GM18951 (cell line): ENCODE measurements at regions not wholly inside any gene's neighbourhood (a gene's known extent, or its start where the extent isn't known, plus 50 kb on each side); places are given as distances from the start of the nearest gene placed in this dataset.

Experiments
- POLR2A ChIP-seq: IDR thresholded peaks from 4 replicates; pipeline ENCODE4 v1.6.1; 2011; ENCODE audit warnings: mild to moderate bottlenecking; ENCODE audit not compliant: insufficient read length, insufficient read depth; ENCODE audit errors: extremely low read depth
- in situ Hi-C: fragments of 300-500 bp; cut with MboI; formaldehyde crosslinking; loops from one replicate; pipeline ENCODE4 v1.12.0; 2022; ENCODE audit warnings: low sequenced_read_pairs, mixed read lengths, inconsistent platforms; ENCODE audit not compliant: unreplicated experiment

DNA sequence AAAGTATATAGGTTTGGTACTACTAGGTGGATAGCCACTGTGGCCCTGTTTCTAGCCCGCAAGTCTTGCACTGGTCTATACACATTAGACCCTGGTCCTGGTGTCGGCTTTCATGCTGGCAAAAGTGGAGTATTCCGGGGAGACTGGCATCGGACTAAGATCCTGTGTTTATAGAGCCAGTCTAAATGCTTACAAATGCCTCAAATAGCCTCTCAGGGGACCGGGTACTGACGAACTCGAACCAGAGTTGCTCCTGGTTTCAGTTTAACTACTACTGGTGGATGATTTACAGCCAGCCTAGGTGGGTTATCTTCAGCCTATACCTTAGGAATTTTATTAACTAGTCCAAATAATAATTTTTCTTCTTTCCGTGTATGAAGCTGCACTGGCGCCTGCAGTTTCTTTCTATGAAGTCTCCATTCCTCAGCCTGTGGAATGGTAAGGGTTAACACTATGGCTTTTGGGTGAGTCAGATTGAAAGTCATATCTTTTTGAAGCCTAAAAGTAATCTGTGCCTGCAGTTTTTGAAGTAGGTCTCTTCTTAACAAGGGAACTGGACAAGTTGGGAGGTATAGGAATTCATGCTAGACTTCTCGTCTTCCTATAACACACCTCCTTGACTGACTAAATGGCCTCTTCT is 51.3 kb downstream of the OR10H4 start:
- in situ Hi-C loops = no loop called here
- no peak for TF ChIP-seq POLR2A

DNA sequence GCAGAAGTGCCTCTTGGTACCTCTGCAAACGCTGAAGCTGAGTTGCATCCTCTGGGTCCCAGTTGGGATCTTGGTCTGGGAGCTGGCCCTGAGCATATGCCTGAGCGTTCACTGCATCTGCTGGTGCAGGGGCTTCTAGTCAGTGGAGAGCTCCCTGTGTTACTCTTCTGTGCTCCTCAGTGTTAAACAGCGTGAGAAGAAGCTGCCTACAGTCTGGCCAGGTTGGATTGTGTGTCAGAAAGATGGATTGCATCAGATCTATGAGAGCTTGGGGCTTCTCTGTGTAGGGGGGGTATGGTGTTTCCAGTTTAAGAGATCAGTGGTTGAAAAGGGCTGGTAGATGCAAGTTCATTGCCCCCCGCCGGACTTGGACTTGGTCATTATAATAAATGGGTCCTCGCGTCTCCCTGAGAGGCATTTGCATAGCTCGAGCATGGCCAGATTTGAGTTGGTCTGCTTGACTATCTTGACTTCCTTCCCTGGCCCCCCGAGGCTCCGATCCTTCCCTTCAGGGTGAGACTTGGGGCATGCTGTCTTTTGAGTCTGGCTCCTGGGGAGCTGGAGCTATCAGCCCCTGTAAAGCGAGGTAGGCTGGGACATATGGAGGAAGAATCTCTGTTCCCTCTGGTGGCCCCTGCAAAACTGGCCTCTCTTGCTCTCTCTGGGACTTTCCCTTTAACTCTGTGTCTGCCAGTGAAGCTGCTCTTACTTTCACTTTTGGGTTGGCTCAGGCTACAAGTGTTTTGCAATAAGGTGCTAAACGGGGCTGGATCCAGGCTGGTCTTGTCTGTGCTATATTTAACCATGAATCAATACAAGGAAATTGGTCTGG is 52.9 kb downstream of the OR10H4 start:
- TF ChIP-seq POLR2A = peak; percentile 27
- in situ Hi-C loops = no loop called here

DNA sequence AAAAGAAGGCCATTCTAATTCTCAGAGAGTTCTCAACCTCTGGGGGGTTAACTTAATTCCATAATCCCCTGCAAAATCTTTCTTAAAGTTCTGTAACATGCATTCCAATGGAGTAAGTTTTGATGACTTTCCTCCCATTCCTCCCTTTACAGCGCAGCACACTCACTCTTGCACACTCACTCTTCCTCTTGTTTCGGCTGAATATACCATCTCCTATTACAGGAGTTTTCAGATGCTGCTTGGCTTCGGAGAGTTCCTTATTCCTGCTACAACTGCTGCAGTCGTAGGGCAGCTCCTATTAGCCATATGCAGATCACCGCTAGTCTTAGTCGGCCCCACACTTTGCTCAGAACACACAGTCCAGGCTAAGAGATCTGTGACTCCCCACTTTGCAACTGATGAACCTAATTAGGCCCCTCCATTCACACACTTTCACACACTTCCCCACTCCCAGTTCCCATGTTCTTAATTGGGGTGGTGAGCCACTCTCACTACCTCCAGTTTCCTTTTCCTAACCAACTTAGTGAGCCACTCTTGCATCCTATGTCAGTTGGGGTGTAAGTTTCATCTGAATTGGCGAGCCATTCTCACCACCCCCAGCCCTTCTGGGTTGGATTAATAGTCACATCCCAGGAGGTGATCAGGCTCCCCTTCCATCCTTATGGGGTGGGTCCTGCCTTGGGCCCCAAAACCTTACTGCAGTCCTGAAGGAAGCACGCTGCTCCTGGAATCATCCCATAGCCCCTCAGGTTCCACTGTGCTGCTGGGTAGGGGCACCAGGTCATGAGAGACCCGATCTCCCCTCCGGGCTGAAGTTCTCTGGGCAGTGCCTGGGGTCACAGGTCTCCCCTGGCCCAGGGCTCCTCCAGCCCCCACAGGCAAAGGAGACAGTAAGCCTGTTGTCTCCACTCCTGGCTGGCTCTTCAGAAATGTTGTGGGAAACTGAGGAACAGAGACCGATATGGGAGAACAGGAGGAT is 53.9 kb downstream of the OR10H4 start:
- in situ Hi-C loops = no loop called here
- no peak for TF ChIP-seq POLR2A

GRCh38 chr19:16003391-16003790 is 54.6 kb downstream of the OR10H4 start:
- in situ Hi-C loops = no loop called here
- no peak for TF ChIP-seq POLR2A

DNA sequence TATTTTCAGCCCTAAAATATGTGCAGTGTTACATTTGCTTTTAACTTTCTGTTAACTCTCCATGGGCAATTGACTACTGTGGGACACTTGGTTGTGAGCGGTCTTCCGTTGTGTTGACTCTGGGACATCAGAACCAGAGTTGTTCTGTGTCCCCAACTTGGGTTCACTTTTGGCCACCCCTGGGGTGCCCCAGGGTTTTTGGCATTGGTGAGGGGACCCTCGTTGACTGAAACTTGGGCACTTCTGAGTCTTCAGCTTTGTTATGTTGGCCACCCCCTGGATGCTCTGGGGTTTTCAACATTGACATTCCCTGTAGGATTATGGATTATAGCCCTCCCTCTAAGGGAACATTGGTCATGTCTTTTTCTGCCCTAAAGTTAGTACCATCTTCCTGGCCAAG is 57.1 kb downstream of the OR10H4 start:
- TF ChIP-seq POLR2A = no peak
- in situ Hi-C loops = no loop called here

GRCh38 chr19:16012552-16012951 is 63.7 kb upstream of the TPM4 start:
- in situ Hi-C loops = no loop called here
- no peak for TF ChIP-seq POLR2A

- no peak for TF ChIP-seq POLR2A
- in situ Hi-C loops = no loop called here
These were observed 63.0 kb upstream of the TPM4 start for GRCh38 chr19:16013181-16013850.

DNA sequence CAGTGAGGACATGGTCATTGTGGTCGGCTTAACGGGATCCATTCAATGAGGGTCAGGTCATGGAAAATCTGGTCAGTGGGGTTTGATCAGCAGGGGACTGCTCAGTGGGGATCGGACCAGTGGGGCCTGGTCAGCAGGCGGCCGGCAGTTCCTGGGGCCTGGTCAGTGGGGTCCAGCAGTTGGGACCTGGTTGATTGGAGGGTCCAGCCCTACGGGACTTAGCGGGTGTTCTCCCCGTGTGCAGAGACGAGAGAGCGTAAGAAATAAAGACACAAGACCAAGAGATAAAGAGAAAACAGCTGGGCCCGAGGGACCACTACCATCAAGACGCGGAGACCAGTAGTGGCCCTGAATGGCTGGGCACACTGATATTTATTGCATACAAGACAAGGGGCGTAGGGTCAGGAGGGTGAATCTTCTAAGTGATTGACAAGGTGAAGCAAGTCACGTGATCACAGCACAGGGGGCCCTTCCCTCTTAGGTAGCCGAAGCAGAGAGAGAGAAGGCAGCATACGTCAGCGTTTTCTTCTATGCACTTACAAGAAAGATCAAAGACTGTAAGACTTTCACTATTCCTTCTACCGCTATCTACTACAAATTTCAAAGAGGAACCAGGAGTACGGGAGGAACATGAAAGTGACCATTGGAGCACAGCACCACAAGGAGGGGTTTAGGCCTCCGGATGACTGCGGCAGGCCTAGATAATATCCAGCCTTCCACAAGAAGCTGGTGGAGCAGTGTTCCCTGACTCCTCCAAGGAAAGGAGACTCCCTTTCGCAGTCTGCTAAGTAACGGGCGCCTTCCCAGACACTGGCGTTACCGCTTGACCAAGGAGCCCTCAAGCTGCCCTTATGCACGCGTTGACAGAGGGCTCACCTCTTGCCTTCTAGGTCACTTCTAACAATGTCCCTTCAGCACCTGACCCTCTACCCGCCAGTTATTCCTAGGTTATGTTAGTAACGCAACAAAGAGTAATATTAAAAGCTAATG is 62.1 kb upstream of the TPM4 start:
- TF ChIP-seq POLR2A = no peak
- in situ Hi-C loops = no loop called here

GRCh38 chr19:16014923-16015804 is 61.1 kb upstream of the TPM4 start:
- no peak for TF ChIP-seq POLR2A
- in situ Hi-C loops = no loop called here

GRCh38 chr19:16015805-16016173 is 60.5 kb upstream of the TPM4 start:
- in situ Hi-C loops = no loop called here
- TF ChIP-seq POLR2A = no peak
